Stimulated activated naive B cell treated with anti-CD40 and anti-IgM and Interleukin-4, amounts not matched to agents 10 μg/mL and 1 μg/mL and 100 μg/mL, for 72 hours (primary cell): ENCODE measurements at regions not wholly inside any gene's neighbourhood (a gene's known extent, or its start where the extent isn't known, plus 50 kb on each side); places are given as distances from the start of the nearest gene placed in this dataset.

Experiments
- ATAC-seq, 2 donors: fragments of 150-1000 bp; cut with Tn5 transposase; replicated peaks; 2 replicates each; pipeline ENCODE4 v1.10.0; 2021; ENCODE audit warnings: moderate library complexity in 1 of 2
- DNase-seq: peaks from one replicate; pipeline ENCODE4 v3.0.0; 2021
- H3K27ac Mint-ChIP-seq: one replicate; pipeline ENCODE4 v1.8.0; 2022; ENCODE audit warnings: mild to moderate bottlenecking, mixed read lengths
- H3K27me3 Mint-ChIP-seq, 2 donors: one replicate each; pipeline ENCODE4 v1.8.0; 2022; ENCODE audit warnings: mixed read lengths in 2 of 2
- H3K36me3 Mint-ChIP-seq, 2 donors: one replicate each; pipeline ENCODE4 v1.8.0; 2022; ENCODE audit warnings: mixed read lengths in 2 of 2, mild to moderate bottlenecking in 1 of 2
- H3K4me1 Mint-ChIP-seq, 2 donors: one replicate each; pipeline ENCODE4 v1.8.0; 2022; ENCODE audit warnings: mixed read lengths in 2 of 2, mild to moderate bottlenecking in 1 of 2
- H3K4me3 Mint-ChIP-seq, 2 donors: one replicate each; pipeline ENCODE4 v1.8.0; 2022; ENCODE audit warnings: mild to moderate bottlenecking in 2 of 2, mixed read lengths in 2 of 2, moderate library complexity in 1 of 2
- H3K9me3 Mint-ChIP-seq, 2 donors: one replicate each; pipeline ENCODE4 v1.8.0; 2022; ENCODE audit warnings: mixed read lengths in 2 of 2, mild to moderate bottlenecking in 1 of 2

- Mint-ChIP-seq H3K36me3 (no peaks in the 10 kb centered on the region), H3K4me3 (no peak overlapping the region), H3K27ac (no peak overlapping the region), H3K27me3 (peaks cover 7 to 10% of the 10 kb centered on the region in 2 donors), H3K9me3 (no peaks in the 10 kb centered on the region), H3K4me1 (no peaks in the 10 kb centered on the region)
- ATAC-seq = no peak
- DNase-seq = no peak
Observed at GRCh38 chr14:44812672-44813071, 149.1 kb downstream of the KLHL28 start.

GRCh38 chr14:44804391-44804790 is 157.4 kb downstream of the KLHL28 start:
- Mint-ChIP-seq H3K36me3 (no peaks in the 10 kb centered on the region), H3K27ac (no peak overlapping the region), H3K9me3 (no peaks in the 10 kb centered on the region), H3K27me3 (peaks cover 5 to 13% of the 10 kb centered on the region in 2 donors), H3K4me1 (no peaks in the 10 kb centered on the region), H3K4me3 (no peak overlapping the region)
- ATAC-seq (no peak), DNase-seq (no peak)

- ATAC-seq = peak; percentile 77 to 83
Observed at GRCh38 chr14:44803239-44803905, 158.4 kb downstream of the KLHL28 start.

GRCh38 chr14:44798386-44799242 is 163.1 kb downstream of the KLHL28 start:
- ATAC-seq = no peak

More at GRCh38 chr14:44803239-44803905, 158.4 kb downstream of the KLHL28 start:
- no peak for DNase-seq
- Mint-ChIP-seq H3K4me1 (no peaks in the 10 kb centered on the region), H3K36me3 (no peaks in the 10 kb centered on the region), H3K27ac (no peak overlapping the region), H3K9me3 (peaks cover 0 to 1% of the 10 kb centered on the region in 2 donors), H3K4me3 (no peak overlapping the region), H3K27me3 (peaks cover 5 to 13% of the 10 kb centered on the region in 2 donors)

GRCh38 chr14:44795725-44796124 is 166.0 kb downstream of the KLHL28 start:
- ATAC-seq = no peak
- no peaks in the 10 kb centered on the region for H3K4me1 Mint-ChIP-seq
- peaks cover 0 to 1% of the 10 kb centered on the region in 2 donors for H3K9me3 Mint-ChIP-seq
- H3K27ac Mint-ChIP-seq = no peak overlapping the region
- DNase-seq = no peak
- H3K27me3 Mint-ChIP-seq = peaks cover 0 to 6% of the 10 kb centered on the region in 2 donors
- no peak overlapping the region for H3K4me3 Mint-ChIP-seq
- no peaks in the 10 kb centered on the region for H3K36me3 Mint-ChIP-seq

More at GRCh38 chr14:44798386-44799242, 163.1 kb downstream of the KLHL28 start:
- Mint-ChIP-seq H3K27me3 (no peaks in the 10 kb centered on the region), H3K4me3 (no peak overlapping the region), H3K9me3 (peaks cover 0 to 1% of the 10 kb centered on the region in 2 donors), H3K27ac (no peak overlapping the region), H3K36me3 (no peaks in the 10 kb centered on the region), H3K4me1 (no peaks in the 10 kb centered on the region)
- no peak for DNase-seq

- H3K9me3 Mint-ChIP-seq = no peaks in the 10 kb centered on the region
- H3K4me1 Mint-ChIP-seq = no peaks in the 10 kb centered on the region
- DNase-seq (no peak), ATAC-seq (no peak)
- H3K27me3 Mint-ChIP-seq = peaks cover 0 to 7% of the 10 kb centered on the region in 2 donors
- H3K27ac Mint-ChIP-seq = no peak overlapping the region
- no peaks in the 10 kb centered on the region for H3K36me3 Mint-ChIP-seq
- H3K4me3 Mint-ChIP-seq = no peak overlapping the region
Observed at GRCh38 chr14:44791730-44792129, 170.0 kb downstream of the KLHL28 start.

- peaks cover 6 to 7% of the 10 kb centered on the region in 2 donors for H3K27me3 Mint-ChIP-seq
- no peaks in the 10 kb centered on the region for H3K9me3 Mint-ChIP-seq
- ATAC-seq (no peak), DNase-seq (no peak)
- no peaks in the 10 kb centered on the region for H3K4me1 Mint-ChIP-seq
- H3K36me3 Mint-ChIP-seq = no peaks in the 10 kb centered on the region
- H3K27ac Mint-ChIP-seq = no peak overlapping the region
- no peak overlapping the region for H3K4me3 Mint-ChIP-seq
Observed at GRCh38 chr14:44788612-44789011, 173.1 kb downstream of the KLHL28 start.

- ATAC-seq = no peak
- Mint-ChIP-seq H3K4me1 (no peaks in the 10 kb centered on the region), H3K9me3 (no peaks in the 10 kb centered on the region), H3K27ac (no peak overlapping the region), H3K27me3 (peaks cover 4 to 6% of the 10 kb centered on the region in 2 donors), H3K4me3 (no peak overlapping the region), H3K36me3 (no peaks in the 10 kb centered on the region)
- no peak for DNase-seq
Observed at GRCh38 chr14:44785096-44785495, 176.7 kb downstream of the KLHL28 start.

GRCh38 chr14:44783901-44784300 is 177.8 kb downstream of the KLHL28 start:
- Mint-ChIP-seq H3K4me1 (no peaks in the 10 kb centered on the region), H3K9me3 (no peaks in the 10 kb centered on the region), H3K27me3 (peaks cover 4 to 6% of the 10 kb centered on the region in 2 donors), H3K27ac (no peak overlapping the region), H3K36me3 (no peaks in the 10 kb centered on the region), H3K4me3 (no peak overlapping the region)
- ATAC-seq = no peak
- no peak for DNase-seq

- Mint-ChIP-seq H3K9me3 (no peaks in the 10 kb centered on the region), H3K4me3 (no peak overlapping the region), H3K27ac (no peak overlapping the region), H3K27me3 (peaks cover 4 to 6% of the 10 kb centered on the region in 2 donors), H3K4me1 (no peaks in the 10 kb centered on the region), H3K36me3 (no peaks in the 10 kb centered on the region)
- no peak for ATAC-seq
- no peak for DNase-seq
Observed at GRCh38 chr14:44782775-44783238, 178.9 kb downstream of the KLHL28 start.

- Mint-ChIP-seq H3K9me3 (no peaks in the 10 kb centered on the region), H3K36me3 (no peaks in the 10 kb centered on the region), H3K4me3 (no peak overlapping the region), H3K27me3 (peaks cover 4 to 6% of the 10 kb centered on the region in 2 donors), H3K4me1 (no peaks in the 10 kb centered on the region), H3K27ac (no peak overlapping the region)
- no peak for DNase-seq
- no peak for ATAC-seq
Observed at GRCh38 chr14:44780989-44781388, 180.8 kb downstream of the KLHL28 start.

GRCh38 chr14:44778604-44779003 is 183.1 kb downstream of the KLHL28 start:
- Mint-ChIP-seq H3K27ac (no peak overlapping the region), H3K36me3 (no peaks in the 10 kb centered on the region), H3K27me3 (peaks cover 0 to 4% of the 10 kb centered on the region in 2 donors), H3K9me3 (no peaks in the 10 kb centered on the region), H3K4me3 (no peak overlapping the region), H3K4me1 (no peaks in the 10 kb centered on the region)
- no peak for DNase-seq
- ATAC-seq = peak in 1 of 2 donors; percentile 43

GRCh38 chr14:44777584-44777983 is 184.2 kb downstream of the KLHL28 start:
- Mint-ChIP-seq H3K36me3 (no peaks in the 10 kb centered on the region), H3K27ac (no peak overlapping the region), H3K4me1 (no peaks in the 10 kb centered on the region), H3K27me3 (no peaks in the 10 kb centered on the region), H3K9me3 (no peaks in the 10 kb centered on the region), H3K4me3 (no peak overlapping the region)
- no peak for ATAC-seq
- no peak for DNase-seq

GRCh38 chr14:44775248-44775647 is 186.5 kb downstream of the KLHL28 start:
- no peaks in the 10 kb centered on the region for H3K4me1 Mint-ChIP-seq

GRCh38 chr14:44774396-44774795 is 187.4 kb downstream of the KLHL28 start:
- Mint-ChIP-seq H3K9me3 (no peaks in the 10 kb centered on the region), H3K27ac (no peak overlapping the region), H3K4me3 (no peak overlapping the region), H3K27me3 (no peaks in the 10 kb centered on the region), H3K4me1 (no peaks in the 10 kb centered on the region), H3K36me3 (no peaks in the 10 kb centered on the region)
- ATAC-seq (no peak), DNase-seq (no peak)

More at GRCh38 chr14:44775248-44775647, 186.5 kb downstream of the KLHL28 start:
- H3K9me3 Mint-ChIP-seq = no peaks in the 10 kb centered on the region
- no peak overlapping the region for H3K27ac Mint-ChIP-seq
- DNase-seq = no peak
- H3K27me3 Mint-ChIP-seq = no peaks in the 10 kb centered on the region
- ATAC-seq = no peak
- H3K4me3 Mint-ChIP-seq = no peak overlapping the region
- H3K36me3 Mint-ChIP-seq = no peaks in the 10 kb centered on the region
